HEK293 (cell line): ENCODE measurements at regions not wholly inside any gene's neighbourhood (a gene's known extent, or its start where the extent isn't known, plus 50 kb on each side); places are given as distances from the start of the nearest gene placed in this dataset.

ENCODE experiments used
- CTCF ChIA-PET: fragments of 350-600 bp; formaldehyde crosslinking; extraction: SDS; loops from one replicate; lab custom pipeline; 2021; ENCODE audit warnings: antibody characterized with exemption; lab: Yijun Ruan, JAX
- POLR2A ChIA-PET: fragments of 300-600 bp; formaldehyde crosslinking; extraction: SDS; loops from one replicate; lab custom pipeline; 2020; ENCODE audit warnings: antibody characterized with exemption, inconsistent platforms; lab: Yijun Ruan, JAX
- H3K27ac ChIP-seq: fragments of 200-500 bp; sonication (Bioruptor generic); 2 replicates; pipeline ENCODE4 v1.5.1; 2014; ENCODE audit warnings: low read depth, low read length, control low read depth, inconsistent platforms; ENCODE audit errors: extremely low read depth
- H3K36me3 ChIP-seq, 2 experiments: fragments of 200-500 bp in 1 of 2; sonication (Bioruptor generic) in 1 of 2; 1 replicate in 1 of 2; 2 replicates in 1 of 2; pipeline ENCODE4 v1.5.1; 2014 to 2017; ENCODE audit warnings: inconsistent platforms in 2 of 2, low read length in 2 of 2; ENCODE audit not compliant: control insufficient read depth in 2 of 2, insufficient read depth in 1 of 2
- H3K4me1 ChIP-seq: fragments of 200-500 bp; sonication (Bioruptor generic); 2 replicates; pipeline ENCODE4 v1.5.1; 2014; ENCODE audit warnings: mild to moderate bottlenecking, low read length, inconsistent platforms; ENCODE audit not compliant: control insufficient read depth, insufficient read depth
- H3K4me3 ChIP-seq: 2 replicates; pipeline ENCODE4 v1.5.1; 2011; ENCODE audit warnings: low read depth, mild to moderate bottlenecking, control low read depth, low read length, moderate library complexity
- H3K9me3 ChIP-seq: fragments of 200-500 bp; sonication (Bioruptor generic); 2 replicates; pipeline ENCODE4 v1.5.1; 2014; ENCODE audit warnings: low read depth, low read length, inconsistent platforms; ENCODE audit not compliant: control insufficient read depth, insufficient read depth
- IKZF3 ChIP-seq: fragments of 450-650 bp; IDR thresholded peaks from 2 replicates; pipeline ENCODE4 v1.5.0; 2018; ENCODE audit warnings: missing biosample characterization, mild to moderate bottlenecking, missing genetic modification characterization, moderate library complexity
- YY2 ChIP-seq: fragments of 450-650 bp; formaldehyde crosslinking; IDR thresholded peaks from 2 replicates; pipeline ENCODE4 v1.5.1; 2016; ENCODE audit warnings: missing biosample characterization, missing genetic modification characterization
- ZBTB6 ChIP-seq: fragments of 450-650 bp; formaldehyde crosslinking; IDR thresholded peaks from 2 replicates; pipeline ENCODE4 v1.5.1; 2017; ENCODE audit warnings: missing biosample characterization, missing genetic modification characterization
- ZNF18 ChIP-seq: fragments of 450-650 bp; formaldehyde crosslinking; IDR thresholded peaks from 2 replicates; pipeline ENCODE4 v1.5.1; 2016; ENCODE audit warnings: missing biosample characterization, missing genetic modification characterization
- ZNF202 ChIP-seq: fragments of 450-650 bp; formaldehyde crosslinking; IDR thresholded peaks from 2 replicates; pipeline ENCODE4 v1.5.1; 2016; ENCODE audit warnings: missing biosample characterization, missing genetic modification characterization, borderline replicate concordance
- ZNF23 ChIP-seq: fragments of 450-650 bp; formaldehyde crosslinking; IDR thresholded peaks from 2 replicates; pipeline ENCODE4 v1.5.1; 2016; ENCODE audit warnings: missing biosample characterization, missing genetic modification characterization, borderline replicate concordance
- ZNF266 ChIP-seq: fragments of 450-650 bp; formaldehyde crosslinking; IDR thresholded peaks from 2 replicates; pipeline ENCODE4 v1.5.1; 2016; ENCODE audit warnings: missing biosample characterization, missing genetic modification characterization, low read depth
- ZNF280C ChIP-seq: fragments of 450-650 bp; formaldehyde crosslinking; IDR thresholded peaks from 2 replicates; pipeline ENCODE4 v1.5.1; 2016; ENCODE audit warnings: missing biosample characterization, missing genetic modification characterization
- ZNF292 ChIP-seq: fragments of 450-650 bp; formaldehyde crosslinking; IDR thresholded peaks from 2 replicates; pipeline ENCODE4 v1.5.1; 2016; ENCODE audit warnings: low read depth, missing biosample characterization, missing genetic modification characterization, borderline replicate concordance
- ZNF398 ChIP-seq: fragments of 450-650 bp; formaldehyde crosslinking; IDR thresholded peaks from 2 replicates; pipeline ENCODE4 v1.5.1; 2017; ENCODE audit warnings: missing biosample characterization, missing genetic modification characterization
- ZNF600 ChIP-seq: fragments of 450-650 bp; formaldehyde crosslinking; IDR thresholded peaks from 2 replicates; pipeline ENCODE4 v1.5.1; 2016; ENCODE audit warnings: missing biosample characterization, missing genetic modification characterization
- ZNF639 ChIP-seq: fragments of 450-650 bp; formaldehyde crosslinking; IDR thresholded peaks from 2 replicates; pipeline ENCODE4 v1.5.1; 2016; ENCODE audit warnings: missing biosample characterization, missing genetic modification characterization
- ZNF830 ChIP-seq: fragments of 450-650 bp; IDR thresholded peaks from 2 replicates; pipeline ENCODE4 v1.5.0; 2018; ENCODE audit warnings: missing biosample characterization, missing genetic modification characterization, low read depth, mild to moderate bottlenecking, moderate library complexity
- ZXDB ChIP-seq: fragments of 450-650 bp; formaldehyde crosslinking; IDR thresholded peaks from 2 replicates; pipeline ENCODE4 v1.5.1; 2016; ENCODE audit warnings: missing biosample characterization, missing genetic modification characterization

GRCh38 chr4:24141836-24142235, 252.0 kb upstream of the PPARGC1A start (continued):
- no peak for TF ChIP-seq ZNF18 (tag by site-specific recombination)
- TF ChIP-seq, all 188 proteins: peak for 0

GRCh38 chr4:24140892-24141291, 251.0 kb upstream of the PPARGC1A start:
- POLR2A ChIA-PET: no interaction called here
- CTCF ChIA-PET: interaction anchor here (0.6 kb wide), 1 partner anchor 555 kb away, joined by 3 read pairs; no protein-coding TSS in a partner anchor
- no peak overlapping the region for H3K27ac ChIP-seq
- H3K36me3 ChIP-seq: no peaks in the 10 kb centered on the region
- TF ChIP-seq ZNF202 (tag by site-specific recombination): no peak
- TF ChIP-seq ZNF280C (tag by site-specific recombination): no peak
- no peak for TF ChIP-seq ZNF639 (tag by site-specific recombination)
- TF ChIP-seq ZXDB: no peak
- TF ChIP-seq ZNF266: no peak
- TF ChIP-seq ZNF600: no peak
- TF ChIP-seq ZNF23 (tag by site-specific recombination): no peak
- no peak for TF ChIP-seq ZBTB6 (tag by site-specific recombination)
- no peak for TF ChIP-seq IKZF3 (tag by site-specific recombination)
- no peak for TF ChIP-seq ZNF292 (tag by site-specific recombination)
- TF ChIP-seq ZNF398 (tag by site-specific recombination): no peak
- no peak for TF ChIP-seq ZNF18 (tag by site-specific recombination)
- no peak for TF ChIP-seq YY2
- no peak for TF ChIP-seq ZNF830 (tag by site-specific recombination)
- no peaks in the 10 kb centered on the region for H3K9me3 ChIP-seq
- H3K4me1 ChIP-seq: peaks cover 7% of the 10 kb centered on the region; the same call in 1 of the 2 replicates
- no peak overlapping the region for H3K4me3 ChIP-seq
